ENCODE measurements at regions not wholly inside any gene's neighbourhood (a gene's known extent, or its start where the extent isn't known, plus 50 kb on each side); places are given as distances from the start of the nearest gene placed in this dataset.
"Not testable (repeated sequence)": the region's sequence is repeated elsewhere in the genome, so short reads cannot be mapped to it uniquely, and the experiment has no call there.

DNA sequence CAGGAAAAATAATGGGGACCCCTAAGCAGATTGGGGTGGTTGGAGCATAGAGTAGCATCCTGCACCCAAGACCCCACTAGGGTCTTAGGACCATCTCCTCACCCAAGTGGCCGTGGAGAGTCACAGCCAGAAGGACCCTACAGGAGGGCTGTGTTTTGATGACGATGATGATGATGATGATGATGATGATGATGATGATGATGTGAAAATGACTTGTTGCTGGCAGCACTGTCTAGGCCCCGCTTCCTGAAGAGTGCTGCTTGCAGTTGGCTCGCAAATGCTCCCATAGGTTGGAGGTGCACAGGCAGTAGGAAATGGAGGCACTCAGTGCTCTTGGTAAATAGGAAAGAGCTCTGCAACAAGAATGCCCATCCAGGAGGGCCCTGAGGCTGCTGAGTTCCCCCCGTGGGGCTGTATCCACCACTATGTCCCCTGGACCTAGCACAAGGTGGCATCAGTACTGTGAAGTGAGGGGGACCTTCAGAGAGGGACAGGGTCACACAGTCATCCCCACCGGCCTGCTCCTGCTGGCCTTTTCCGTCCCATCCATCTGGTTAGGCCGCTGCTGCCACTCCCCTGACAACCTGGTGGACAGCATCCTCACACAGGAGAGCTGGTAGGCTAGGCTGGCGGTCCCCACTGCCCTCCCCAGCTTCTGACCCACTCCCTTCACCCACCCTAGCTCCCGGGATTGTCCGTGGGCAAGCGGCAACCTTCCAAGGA is 139.6 kb downstream of the FOXD2 start:
- DNase-seq, result no peak

DNA sequence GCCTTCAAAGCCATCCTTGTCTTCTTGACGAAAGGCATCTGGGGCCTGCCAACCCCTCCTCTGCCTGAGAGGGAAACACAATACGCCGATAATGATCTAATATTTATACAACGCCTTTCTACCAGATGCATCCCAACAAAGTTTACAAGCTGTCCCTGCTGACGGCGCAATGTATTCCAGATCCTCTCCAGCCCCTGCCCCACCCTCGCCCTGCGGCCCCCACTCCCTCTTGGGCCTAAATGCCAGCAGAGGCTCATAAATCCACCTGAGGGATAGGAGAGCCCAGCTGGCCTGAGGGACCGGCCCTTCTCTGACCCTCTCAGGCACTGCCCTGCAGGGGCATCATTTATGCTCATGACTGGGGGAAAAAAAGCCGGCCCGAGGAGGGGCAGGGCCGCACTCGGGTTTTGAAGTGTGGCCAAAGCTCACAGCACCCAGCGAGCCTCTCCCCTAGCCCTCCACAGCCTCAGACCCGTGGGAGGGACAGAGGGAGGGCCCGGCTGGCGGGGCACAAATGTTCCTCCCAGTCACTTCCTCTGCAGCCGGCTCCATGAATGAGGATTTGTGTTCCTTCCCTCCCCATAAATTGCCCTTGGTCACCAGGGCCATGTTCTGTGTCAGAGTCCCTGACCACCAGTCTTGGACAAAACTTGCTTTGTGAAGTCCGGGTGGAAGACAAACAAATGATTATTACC is 140.3 kb downstream of the FOXD2 start:
- no peak for DNase-seq

DNA sequence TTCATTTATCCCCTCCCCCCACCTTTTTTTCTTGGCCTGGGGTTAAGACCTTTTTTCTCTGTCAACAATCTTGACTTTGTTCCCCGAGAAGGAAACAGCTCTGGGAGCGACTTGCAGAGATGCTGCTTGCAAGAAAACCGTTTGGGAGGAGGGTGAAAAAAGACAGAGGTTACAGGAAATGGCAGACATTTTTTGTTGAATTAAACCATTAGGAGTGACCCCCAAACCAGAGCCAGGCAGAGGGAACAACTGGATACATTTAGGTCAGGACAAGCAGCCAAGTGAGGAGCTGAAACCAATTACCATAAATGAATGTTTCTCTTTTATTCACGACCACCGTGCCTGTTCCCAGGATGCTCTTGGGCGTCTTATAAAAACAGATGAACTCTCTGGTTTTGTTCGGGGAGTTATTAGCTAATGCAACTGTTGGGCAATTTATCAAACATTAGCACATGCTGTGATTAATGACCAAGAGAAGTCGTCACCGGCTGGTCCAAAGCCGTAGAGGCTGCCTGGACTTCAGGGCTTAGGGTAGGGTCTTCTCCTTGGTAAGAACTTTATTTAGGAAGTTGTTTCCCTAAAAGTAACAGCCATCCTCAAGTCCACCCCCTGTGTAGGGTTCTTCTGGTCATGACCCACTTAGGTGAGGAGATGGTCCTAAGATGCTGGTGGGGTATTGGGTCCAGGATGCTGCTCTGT is 141.0 kb downstream of the FOXD2 start:
- DNase-seq, result no peak

DNA sequence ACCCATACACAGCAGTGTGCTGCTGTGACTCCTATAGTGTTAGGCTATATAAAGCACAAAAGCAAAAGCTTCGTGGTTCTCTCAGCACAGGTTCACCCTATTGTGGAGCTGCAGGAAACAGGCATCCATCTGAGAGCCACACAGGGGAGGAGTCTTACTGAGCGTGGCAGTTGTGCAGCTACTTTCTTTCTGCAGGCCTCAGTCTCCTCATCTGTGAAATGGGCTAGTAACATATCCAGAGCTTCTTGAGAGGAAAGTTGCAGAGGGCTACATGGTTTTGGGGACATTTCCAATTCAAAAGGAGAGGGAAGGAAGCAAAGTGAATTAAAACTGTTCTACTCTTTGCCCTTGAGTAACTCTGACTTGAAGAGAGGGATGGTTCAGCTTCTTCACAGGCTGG is 142.0 kb downstream of the FOXD2 start:
- no peak for DNase-seq

DNA sequence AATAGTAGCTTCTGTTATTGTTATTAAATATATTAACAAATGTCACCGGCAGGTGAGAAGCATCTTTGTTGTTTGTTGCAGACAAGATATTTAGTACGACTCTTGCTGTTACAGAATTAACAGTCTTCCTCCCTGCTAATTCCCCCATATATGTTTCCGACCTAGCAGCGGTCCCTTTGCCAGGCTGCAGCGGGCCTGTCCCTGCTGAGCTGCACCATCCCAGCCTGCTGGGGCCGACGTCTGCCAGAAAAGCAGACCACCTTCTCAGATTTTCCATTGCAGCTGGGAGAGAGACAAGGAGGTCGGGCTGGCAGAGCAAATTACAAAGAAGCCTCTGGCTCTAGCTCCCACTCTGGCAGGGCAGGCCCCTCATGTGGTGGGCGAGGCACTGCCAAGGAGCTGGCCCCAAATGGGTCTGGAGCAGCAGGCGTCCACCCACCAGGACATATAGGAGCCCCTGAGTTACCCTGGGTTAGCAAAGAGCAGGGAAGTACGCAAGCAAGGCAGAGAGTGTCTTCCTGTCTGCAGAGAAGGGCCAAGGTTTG is 142.7 kb downstream of the FOXD2 start:
- DNase-seq, result no peak

DNA sequence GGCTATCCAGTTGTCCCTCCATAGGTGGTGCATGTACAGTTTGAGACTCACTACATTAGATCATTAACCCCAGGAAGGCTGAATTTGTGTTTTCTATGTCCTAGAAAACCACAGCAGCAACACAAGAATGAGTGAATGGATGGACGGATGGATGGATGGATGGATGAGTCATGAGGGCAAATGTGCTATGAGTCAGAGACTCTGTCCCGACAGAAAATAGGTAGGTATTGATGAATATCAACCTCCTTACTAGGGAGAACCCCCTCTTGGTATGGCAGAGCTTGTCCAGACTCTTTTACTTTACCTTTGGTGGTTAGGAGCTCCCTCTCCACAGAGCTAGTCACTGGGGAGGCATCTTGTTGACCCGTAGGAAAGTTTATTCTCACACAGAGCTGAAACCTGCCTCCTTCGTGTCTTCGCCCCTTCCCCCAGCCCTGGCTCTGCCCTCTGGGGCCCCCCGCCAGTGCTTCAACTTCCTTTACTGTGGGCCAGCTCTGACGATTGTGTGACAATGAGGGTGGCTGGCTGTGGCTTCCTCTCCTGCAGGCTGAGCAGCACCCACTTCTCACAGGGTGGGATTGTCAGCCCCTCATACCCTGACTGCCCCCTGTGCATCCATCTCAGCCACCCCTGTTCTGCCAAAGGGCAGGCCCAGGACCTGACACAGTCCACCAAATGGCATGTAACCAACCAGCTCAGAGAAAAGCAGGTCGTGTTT is 145.2 kb downstream of the FOXD2 start:
- no peak for DNase-seq

DNA sequence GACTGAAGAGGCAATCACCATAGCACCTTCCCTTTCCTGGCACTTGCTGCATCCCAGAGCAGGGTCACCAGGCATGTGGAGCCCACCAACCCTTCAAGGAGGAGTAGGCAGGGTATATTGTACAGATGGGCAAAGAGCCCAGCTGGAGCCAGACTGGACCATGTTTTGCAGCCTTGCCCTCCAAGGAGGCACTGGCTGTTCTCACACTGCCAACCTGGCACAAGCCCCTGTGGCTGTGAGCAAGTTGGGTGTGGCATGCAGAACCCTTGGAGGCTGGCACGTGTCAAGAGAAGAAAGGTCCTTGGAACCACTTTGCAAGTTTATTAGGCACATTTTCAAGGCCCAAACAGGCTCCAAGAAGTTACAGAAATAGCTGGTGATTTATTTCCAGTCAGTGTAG is 146.4 kb downstream of the FOXD2 start:
- no peak for DNase-seq

DNA sequence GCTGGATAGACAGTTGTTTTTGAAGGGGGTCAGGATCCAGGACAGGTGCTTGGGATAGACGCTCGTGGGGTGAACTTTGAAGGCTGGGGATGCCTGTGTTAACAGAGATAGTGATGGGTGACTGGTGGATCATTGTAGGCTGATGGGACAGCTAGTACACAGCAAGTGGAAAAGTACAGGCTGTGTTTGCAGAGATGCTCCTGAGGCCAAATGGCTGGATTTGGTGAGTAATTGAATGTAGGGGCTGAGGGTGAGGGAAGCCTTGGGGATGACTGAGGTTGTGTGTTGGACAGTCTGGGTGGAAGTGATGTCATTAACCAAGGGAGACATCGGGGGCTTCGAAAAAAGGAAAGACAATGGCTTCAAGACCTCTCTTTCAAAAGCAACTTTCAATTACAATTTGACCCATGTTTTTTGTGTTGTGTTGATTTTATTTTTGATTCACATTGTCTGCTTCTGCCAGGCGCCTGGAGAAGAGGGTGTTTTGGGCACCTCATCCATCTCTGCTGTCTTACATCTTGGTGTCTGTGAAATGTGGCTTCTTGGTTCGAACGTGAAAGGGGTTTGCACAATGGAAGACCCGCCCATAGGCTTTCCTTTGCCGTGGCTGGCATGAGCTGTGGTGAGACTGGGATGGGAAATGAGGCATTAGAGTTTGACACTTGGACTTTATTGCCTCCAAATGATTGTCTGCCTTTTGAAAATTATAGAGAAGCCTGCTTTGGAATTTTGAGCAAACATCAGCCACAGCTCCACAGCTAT is 147.5 kb downstream of the FOXD2 start:
- no peak for DNase-seq

DNA sequence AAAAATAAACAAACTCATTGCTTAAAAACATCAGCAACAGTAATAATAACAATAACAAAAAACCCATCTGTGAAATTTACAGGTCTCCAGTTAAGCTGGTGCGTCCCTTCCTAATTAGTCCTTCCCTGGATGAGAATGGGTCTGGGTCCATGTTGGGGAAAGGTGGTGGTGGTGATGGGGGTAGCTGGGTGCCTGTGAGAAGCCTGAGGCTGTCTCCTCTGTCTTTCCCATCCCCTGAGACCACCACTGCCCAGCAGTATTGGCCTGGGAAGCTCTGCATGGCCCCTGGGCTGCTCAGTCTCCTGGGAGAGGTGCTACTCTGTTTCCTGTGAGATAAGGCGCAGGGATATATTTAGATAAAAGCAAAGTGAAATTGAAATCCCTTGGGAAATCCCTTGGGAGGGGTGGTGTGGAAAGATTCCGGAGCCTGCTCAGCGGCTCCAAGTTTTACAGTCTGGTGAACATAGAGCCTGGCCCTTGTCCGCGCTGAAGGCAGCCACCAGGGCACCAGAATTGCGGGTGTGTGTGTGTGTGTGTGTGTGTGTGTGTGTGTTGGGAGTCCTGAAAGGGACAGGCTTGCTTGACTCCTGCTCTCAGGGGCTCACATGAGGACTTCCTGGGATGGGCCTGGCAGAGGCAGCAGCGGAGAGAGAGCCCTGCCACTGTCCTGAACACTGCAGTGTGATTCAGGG is 150.2 kb downstream of the FOXD2 start:
- DNase-seq, result no peak

DNA sequence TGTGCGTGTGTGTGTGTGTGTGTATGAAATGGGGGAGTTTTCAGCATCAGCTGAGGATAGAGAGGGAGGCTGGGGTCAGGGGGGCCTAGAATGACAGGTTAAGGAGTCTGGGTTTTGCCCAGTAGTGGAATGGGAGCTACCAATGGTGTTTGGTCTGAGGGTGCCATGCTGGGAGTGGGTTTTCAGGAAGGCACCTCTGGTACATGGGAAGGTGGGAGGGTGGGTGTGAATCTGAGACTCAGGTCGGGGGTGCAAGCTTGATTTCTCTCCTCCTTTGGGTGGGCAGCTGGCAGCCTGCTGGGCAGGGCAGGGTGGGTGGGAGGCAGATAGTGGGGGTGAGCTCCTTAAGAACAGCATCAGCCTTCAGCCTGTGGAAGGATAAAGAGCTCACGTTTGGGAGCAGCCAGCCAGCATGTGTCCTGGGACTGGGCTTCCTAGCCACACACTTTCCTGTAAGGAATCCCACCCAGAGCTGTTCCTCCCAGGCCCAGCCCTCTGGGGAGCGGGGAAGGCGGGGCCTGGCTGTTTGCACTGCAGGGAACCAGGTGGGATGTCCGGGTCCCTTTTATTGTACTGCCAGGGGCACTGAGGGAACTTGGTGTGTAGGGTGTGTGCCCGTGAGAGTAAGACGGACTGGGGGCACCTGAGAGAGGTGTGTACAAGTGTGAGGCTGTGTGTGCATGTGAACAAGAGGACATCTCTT is 152.8 kb downstream of the FOXD2 start:
- DNase-seq, result no peak

DNA sequence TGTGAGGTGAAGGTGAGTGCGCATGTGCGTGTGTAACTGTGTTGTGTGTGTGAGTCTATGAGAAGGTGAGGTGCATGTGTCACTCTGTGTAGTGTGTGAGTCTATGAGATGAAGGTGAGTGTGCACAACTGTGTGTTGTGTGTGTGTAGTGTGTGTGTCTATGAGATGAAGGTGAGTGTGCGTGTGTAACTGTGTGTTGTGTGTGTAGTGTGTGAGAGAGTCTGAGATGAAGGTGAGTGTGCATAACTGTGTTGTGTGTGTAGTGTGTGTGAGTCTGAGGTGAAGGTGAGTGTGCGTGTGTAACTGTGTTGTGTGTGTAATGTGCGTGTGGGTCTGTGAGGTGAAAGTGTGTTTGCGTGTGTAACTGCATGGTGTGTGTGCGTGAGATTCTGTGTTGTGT is 154.0 kb downstream of the FOXD2 start:
- no peak for DNase-seq

DNA sequence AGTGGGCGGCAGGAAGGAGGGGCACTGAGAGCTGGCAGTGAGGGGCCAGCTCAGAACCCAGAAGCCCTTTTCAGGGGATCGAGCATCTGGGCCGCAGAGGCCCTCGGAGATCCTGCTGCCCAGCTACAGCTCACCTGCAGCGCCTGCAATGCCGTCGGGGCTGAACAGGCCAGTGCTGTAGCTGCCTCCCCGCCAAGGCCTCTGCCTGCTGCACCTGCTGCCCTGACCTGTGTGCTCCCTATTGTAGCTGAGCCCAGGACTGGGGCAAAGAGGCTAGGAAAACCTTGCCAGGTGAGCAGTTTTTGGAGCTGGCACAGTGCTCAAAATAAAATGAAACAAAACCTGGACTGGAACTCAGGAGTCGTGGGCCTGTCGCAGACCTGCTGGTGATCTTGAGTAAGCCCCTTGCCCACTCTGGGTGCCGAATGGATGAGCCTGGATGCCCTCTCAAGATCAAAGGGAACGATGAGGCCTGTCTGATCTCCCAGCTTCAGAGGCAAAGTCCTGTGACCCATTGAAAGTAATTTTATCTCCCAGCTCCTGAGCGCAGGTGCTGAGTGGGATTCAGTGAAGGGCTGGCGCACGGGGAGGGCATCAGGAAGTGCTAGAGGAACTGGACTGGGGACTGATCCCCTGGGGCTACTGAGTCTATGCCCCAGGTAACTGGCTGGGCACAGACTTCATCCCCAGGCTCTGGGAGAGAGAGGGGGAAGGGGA is 154.6 kb downstream of the FOXD2 start:
- no peak for DNase-seq

DNA sequence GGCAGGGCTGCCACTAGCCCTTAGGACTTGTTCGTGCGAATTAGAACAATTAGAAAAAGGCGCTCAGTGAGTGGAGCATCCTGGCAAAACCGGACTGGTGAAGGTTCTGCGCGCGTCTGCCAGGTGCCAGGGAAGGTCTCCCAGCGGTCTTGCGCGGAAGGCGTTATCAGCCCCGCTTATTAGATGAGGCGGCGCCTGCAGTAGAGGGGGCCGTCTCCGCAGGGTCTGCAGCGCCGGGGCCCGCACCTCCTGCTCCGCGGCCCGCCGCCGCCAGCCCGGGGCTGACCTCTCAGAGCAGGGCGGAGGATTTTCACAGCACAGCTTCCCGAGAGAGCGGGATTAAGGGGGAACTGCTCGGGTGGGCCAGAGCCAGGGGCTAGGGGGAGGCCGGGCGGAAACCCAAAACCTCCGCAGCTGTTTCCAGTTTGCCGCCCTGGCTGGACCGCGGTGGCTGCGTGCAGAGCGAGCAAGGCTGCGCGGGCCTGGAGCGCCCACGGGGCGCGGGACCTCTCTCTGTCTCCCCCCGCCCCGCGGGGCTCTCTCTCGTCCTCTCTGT is 155.2 kb downstream of the FOXD2 start:
- no peak for DNase-seq

DNA sequence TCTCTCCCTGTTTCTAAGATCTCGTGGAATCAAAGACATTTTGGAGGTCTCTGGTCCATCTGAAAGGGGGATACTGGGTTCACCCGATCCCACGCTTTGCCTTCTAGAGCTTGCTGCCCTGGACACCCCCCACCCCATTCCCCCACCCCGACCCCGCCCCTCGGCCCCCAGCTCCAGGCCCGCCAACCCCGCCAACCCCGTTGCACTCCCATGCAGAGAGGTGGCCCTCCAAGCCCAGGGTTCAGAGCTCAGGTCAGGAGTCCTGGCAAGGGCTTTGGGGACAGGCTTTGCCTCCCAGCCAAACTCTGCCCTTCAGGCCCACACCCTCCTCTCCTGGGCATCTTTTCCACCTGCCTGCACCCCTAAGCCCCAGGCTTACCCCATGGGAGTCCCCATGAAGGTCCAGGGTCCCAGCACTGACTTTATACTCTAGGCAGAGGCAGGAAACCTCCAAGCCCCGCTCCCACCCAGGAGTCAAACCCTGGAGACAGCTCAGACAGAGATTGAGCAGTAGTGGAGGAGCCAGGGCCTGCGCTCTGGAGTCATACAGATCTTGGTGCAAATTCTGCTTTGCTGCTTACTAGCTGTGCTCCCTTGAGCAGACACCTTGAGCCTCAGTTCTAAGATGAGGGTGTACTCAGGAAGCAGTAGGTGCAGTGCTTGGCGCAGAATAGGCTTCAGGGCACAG is 155.9 kb downstream of the FOXD2 start:
- no peak for DNase-seq

DNA sequence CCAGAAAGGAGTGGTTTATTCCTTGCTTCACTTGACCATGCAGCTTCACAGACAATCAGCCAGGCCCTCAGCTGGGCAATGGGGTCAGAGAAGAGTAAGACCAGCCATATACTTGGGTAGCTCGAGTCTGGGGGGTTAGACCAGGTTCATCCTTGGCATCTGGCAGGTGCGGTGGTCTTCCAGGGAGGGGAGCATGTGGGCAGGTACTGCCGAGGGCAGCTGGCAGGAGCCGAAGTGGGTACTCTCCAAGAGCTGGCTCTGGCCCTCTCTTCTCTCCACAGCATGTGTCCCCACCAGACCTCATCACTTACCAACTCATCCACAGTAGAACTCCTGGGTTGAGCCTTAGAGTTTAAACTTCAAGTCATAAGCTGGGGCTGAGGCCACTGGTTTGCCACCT is 156.8 kb downstream of the FOXD2 start:
- DNase-seq, result no peak

DNA sequence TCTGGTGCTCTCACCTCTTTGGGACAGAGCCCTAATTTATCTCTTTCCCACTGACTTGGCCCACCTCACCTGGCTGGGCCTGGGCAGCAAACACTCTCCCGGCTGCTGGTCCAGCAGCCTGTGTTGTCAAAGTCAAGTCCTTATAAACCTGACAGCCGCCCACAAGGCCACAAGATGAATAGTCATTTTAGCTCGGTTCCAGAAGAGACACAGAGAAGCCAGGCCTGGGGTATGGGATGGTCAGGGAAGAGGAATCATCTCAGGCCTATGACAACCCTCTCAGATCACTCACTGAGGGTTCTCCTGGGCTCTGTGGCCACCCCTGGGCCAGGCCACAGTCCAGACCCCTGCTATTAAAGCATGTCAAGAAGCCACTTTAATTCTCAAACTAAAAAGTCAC is 158.5 kb downstream of the FOXD2 start:
- no peak for DNase-seq

DNA sequence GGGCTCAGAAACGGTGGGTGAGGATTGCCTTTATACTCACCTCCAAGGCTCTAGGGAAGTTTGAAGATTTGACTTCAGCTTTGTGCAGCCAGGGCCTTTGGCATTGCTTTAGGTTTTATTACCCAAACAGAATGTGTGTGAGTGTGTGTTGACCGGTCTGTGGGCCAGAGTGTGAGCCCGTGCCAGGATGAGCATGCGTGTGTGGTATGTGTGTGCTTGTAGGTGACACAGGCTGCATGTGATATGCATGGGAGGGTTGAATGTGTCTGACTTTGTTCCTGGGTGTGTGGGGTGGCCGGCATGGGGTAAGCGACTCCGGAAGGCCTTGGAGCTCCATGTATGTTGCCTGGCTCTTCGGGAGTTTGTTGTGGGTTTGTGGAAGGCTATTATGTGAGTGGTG is 160.5 kb downstream of the FOXD2 start:
- DNase-seq, result no peak

DNA sequence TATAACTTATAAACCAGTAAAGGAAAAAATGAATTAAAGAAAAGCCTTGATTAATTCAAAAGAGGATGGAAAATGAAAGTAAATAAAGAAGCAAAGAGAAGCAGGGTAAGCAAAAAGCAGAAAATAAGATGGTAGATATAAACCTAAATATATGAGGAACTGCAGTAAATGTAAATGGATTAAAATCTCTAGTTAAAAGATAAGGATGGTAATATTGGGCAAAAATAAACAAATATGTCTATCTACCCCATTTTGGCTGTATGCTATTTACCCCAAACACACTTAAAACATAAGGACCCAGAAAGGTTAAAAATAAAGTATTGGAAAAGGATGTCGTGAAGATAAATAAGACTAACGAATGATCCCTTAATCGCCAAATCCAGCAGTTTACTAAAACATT is 161.9 kb downstream of the FOXD2 start:
- DNase-seq, result no peak

DNA sequence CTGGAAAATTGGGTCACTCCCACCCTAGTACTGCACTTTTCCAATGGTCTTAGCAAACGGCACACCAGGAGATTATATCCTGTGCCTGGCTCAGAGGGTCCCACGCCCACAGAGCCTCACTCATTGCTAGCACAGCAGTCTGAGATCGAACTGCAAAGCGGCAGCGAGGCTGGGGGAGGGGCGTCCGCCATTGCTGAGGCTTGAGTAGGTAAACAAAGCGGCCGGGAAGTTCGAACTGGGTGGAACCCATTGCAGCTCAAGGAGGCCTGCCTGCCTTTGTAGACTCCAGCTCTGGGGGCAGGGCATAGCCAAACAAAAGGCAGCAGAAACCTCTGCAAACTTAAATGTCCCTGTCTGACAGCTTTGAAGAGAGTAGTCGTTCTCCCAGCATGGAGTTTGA is 164.6 kb downstream of the FOXD2 start:
- not testable (repeated sequence) for DNase-seq

Data from activated CD4-positive, alpha-beta T cell treated with anti-CD3 and anti-CD28 coated beads, Interleukin-2, amount 50 U/mL, for 4 hours (primary cell).